GM19043 (cell line): ENCODE measurements at regions not wholly inside any gene's neighbourhood (a gene's known extent, or its start where the extent isn't known, plus 50 kb on each side); places are given as distances from the start of the nearest gene placed in this dataset.

Experiments
- ATAC-seq: cut with Tn5 transposase; IDR thresholded peaks from one replicate; pipeline ENCODE4 v1.9.1; 2021; ENCODE audit warnings: low read depth; ENCODE audit not compliant: unreplicated experiment

- no peak for ATAC-seq
Observed at GRCh38 chr1:82689217-82689616, 888.5 kb downstream of the ADGRL2 start.

DNA sequence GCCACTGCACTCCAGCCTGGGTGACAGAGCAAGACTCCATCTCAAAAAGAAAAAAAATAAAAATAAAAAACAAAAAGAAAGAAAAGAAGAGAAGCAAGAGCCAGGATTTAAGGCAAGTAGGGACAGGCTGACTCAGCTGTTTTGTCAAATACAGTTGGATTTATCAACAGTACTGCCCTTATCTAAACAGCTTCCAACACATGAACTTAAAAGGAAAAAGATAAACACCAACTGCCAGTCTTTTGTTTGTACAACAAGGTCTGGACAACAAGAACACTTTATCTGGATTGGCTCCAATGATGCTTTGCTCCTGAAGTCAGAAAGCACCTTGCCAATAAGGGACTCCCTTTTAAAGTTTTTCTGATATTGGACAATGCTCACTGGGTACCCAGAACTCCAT is 886.0 kb downstream of the ADGRL2 start:
- no peak for ATAC-seq

DNA sequence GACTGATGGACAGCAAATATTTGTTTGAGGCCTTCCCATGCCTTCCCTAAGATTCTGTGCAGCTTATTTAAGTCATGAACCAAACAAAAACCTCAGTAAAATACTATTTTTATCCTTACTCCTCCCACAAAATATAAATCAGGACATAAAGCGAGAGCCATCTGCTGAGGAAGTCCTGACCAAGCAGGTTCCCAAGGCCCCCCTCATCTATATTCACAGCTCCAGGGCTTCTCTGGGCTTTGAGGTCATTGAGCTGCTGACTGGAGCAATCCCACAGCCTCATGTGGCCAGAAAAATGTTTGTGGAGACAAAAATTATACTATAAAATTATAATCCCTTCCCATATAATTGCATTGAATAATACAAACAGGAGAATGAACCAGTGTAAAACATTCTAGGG is 846.2 kb downstream of the ADGRL2 start:
- ATAC-seq = no peak

DNA sequence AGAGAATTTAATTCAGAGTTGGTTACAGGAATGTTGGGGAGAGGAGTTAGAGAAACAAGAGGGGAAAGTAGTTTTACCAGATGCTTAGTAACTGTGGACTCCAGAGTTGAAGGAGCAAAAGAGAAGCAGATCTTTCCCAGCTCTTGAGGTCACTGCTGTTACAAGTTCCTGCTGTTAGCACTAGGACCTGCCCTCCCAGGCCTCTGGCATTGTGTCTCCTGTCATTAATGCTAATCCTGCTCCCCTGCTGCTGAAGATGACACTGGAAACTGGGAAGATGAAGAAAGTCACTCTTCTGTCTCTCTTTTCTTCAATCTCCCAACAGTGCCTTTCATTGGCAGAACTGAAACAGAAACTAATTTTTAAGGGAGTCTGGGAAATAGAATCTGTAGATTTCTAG is 845.6 kb downstream of the ADGRL2 start:
- ATAC-seq = no peak

- no peak for ATAC-seq
Observed at GRCh38 chr1:82644186-82644915, 843.6 kb downstream of the ADGRL2 start.

DNA sequence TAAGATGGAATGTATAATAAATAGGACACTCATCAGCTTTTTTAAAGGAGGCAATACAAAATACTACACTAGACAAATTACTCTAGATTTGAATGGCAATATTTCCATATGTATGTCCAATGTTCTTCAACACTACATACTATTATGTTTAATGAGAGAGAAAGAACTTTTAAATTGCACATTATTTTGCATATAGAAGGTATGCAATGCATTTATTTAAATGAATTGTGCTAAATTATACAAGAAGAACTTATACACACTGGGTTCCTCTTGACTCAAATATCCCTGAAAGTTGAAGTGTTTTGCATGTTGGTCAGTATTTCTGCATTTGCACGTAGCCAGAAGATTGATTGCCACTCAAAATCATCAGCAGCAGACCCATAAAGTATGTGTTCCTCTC is 839.6 kb downstream of the ADGRL2 start:
- no peak for ATAC-seq

DNA sequence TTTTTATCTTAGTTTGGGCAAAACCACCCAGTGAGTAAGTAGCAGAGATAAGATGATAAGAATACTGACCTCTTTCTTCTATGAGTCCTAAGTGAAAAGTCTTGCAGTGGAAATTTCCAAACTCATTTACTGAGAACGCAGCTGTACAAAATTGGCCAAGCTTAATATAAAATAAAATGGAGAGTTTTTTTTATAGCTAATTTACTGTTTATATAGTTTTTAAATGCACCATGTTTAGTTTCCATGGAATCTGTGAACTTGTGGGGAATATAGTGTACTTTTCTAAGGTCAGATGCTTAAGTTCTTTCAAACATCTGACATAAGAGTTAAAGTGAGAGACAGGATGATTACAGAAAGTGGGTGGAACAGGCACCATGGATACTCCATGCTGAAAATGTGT is 833.5 kb downstream of the ADGRL2 start:
- no peak for ATAC-seq

GRCh38 chr1:82632155-82632554 is 831.4 kb downstream of the ADGRL2 start:
- no peak for ATAC-seq

- no peak for ATAC-seq
Observed at GRCh38 chr1:82628887-82629286, 828.2 kb downstream of the ADGRL2 start.

GRCh38 chr1:82625537-82625936 is 824.8 kb downstream of the ADGRL2 start:
- ATAC-seq = no peak

DNA sequence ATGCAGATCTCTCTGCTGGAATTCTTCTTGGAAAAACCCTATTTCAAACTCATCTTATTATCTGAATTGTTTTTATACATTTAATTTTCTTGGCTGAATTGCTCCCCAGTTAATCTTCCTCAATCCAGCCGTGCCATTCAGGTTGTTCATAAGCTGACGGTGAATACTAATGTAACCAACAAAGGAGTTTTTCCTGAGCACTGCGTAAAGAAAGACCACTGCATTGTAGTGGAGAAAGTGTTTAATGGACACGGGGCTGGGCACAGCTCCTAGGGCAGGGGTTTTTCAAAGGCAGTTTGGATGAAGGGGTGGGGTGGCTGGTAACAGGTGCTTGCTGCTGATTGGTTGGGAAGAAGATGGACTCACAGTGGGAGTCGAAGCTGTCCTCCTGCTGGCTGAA is 820.3 kb downstream of the ADGRL2 start:
- ATAC-seq = no peak

DNA sequence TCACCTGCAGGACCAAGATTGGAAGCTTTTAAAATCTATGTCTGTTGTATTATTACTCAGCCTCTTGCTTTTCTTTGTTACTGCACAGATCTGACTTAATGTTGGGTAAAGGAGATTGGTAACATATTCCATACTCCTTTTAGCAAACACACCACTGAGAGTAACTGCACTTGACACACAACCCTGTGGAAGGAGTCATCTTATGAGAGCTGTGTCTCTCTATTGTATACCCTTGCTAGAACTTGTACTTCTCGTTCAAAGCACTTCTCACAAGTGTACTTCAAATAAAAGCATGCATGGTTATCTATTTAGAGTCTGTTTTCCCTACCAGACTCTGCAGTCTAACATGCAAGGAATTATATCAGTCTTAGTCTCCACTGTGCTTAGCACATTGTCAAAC is 813.4 kb downstream of the ADGRL2 start:
- ATAC-seq = no peak

DNA sequence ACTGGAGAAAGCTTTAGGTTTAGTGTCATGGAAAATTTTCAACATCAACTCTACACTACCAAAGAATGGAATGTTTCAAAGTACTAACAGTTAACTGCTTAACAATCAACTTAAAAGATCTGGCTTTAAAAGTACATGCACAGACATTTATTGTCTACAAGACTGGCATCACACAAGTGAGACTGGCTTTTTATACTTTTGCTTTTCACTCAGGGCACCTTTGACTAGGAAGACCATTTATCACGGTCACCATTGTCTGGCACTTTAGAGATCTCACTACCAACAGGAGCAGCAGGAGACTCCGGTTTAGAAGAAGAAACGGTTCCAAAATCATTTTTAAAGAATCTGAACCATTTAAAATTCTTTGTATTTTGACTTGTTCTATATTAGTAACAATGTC is 812.3 kb downstream of the ADGRL2 start:
- no peak for ATAC-seq

- ATAC-seq = no peak
Observed at GRCh38 chr1:82606546-82606945, 805.8 kb downstream of the ADGRL2 start.

- no peak for ATAC-seq
Observed at GRCh38 chr1:82604524-82604923, 803.8 kb downstream of the ADGRL2 start.

GRCh38 chr1:82600314-82600713 is 799.6 kb downstream of the ADGRL2 start:
- no peak for ATAC-seq

DNA sequence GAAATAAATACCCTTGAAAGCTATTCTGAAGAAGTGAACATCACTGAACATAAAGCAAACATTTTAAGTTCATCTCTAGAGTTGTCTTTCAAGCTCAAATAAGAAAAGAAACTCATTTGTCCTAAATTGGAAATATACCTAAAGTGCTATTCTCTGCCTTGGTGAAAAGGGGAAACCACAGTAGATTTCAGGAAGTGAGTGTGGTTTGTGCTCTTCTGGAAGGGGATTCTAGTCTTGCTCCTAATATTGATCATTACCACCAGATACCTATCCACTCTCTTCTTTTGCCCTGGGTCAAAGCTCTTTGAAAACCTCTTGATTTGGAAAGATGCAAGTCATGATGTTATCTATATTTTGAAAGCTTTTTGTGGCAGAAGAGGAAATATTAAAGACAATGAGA is 798.1 kb downstream of the ADGRL2 start:
- no peak for ATAC-seq

DNA sequence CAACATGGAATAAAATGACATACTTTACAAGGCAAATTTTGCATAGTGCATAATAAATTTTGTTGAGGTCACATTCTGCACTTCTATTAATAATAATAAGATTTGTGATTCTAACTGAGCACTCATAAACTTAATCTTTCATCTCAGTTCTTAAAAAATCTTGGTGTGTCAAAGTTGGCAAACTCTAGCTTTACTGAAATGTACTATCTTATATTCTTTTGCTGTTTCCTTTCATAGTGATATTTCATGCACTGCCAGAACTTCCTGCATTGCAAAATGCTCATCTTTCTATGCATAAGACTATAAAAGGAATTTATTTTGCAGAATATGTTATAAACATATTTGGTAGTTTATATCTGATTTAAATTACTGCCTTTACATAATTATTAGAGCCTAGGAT is 797.6 kb downstream of the ADGRL2 start:
- no peak for ATAC-seq

GRCh38 chr1:82597649-82598048 is 796.9 kb downstream of the ADGRL2 start:
- ATAC-seq = no peak

- no peak for ATAC-seq
Observed at GRCh38 chr1:82597141-82597540, 796.4 kb downstream of the ADGRL2 start.

DNA sequence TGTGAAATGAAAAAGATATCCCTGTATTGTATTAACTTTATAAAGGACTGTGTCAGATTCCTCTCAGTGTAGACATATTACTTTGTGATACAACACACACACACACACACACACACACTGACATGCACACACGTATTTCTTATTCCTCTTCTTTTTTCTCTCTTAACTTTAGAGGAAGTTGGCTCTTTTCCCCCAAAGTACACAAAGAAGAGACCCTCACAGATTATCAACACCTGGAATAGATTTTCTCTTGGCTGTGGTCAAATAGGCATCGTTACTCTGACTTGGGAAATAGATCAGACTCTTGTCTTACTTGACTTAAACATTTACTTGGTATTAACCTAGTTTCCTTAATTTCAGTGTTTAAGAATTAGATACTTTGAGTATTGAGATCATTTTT is 792.8 kb downstream of the ADGRL2 start:
- ATAC-seq = no peak

DNA sequence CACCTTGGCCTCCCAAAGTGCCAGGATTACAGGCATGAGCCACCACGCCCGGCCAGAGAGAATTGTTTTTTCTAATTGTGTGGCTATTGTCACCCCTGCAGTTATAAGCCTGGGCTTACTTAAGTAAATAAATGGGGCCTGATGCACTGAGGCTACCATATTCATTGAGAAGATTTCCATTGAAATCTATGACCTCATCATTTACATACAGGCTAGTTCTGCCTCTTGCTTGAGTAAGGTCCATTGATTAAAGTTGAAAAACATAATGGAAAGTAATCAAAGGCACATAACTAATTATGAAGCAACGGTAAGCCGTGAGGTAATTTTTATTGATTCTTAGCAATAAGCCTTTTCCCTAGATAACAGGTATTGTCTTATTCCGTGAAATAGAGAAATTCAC is 788.9 kb downstream of the ADGRL2 start:
- no peak for ATAC-seq

DNA sequence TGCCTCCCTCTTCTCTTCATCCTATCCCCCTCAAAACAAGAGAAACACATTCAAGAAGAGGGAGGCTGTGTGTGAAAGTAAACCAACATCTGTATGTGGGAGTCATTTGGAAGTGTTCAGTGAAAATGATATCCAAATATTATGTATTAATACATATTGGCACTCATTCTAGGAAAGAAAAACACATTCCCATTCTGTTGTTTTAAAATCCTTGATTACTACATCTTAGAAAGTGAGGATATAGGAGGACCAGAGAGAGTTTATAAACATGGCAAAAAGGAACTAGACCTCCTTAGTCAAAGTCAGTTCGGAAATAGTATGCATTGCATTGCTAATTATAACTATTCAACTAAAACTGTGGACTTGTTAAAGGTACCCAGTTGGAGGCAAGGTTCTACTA is 786.6 kb downstream of the ADGRL2 start:
- no peak for ATAC-seq
